ENCODE measurements at regions not wholly inside any gene's neighbourhood (a gene's known extent, or its start where the extent isn't known, plus 50 kb on each side); places are given as distances from the start of the nearest gene placed in this dataset.

GRCh38 chr15:70435369-70435768, 328.0 kb downstream of the UACA start:
- TF ChIP-seq CTCF (IDR thresholded peaks at IDR 0.05) (no peak), POLR2A (IDR thresholded peaks at IDR 0.05; ENCODE audit: low read depth) (no peak), POLR2AphosphoS5 (IDR thresholded peaks at IDR 0.05) (no peak), EP300 (IDR thresholded peaks at IDR 0.05) (no peak)
- Histone ChIP-seq H3K27ac (replicated peaks in 1 of 4) (no peak overlapping the region), H3K9me3 (no peaks in the 10 kb centered on the region), H3K36me3 (no peaks in the 10 kb centered on the region), H3K27me3 (peaks cover 0 to 6% (median 0%) of the 10 kb centered on the region in 4 donors), H3K4me1 (peaks cover 0 to 25% (median 2%) of the 10 kb centered on the region in 4 donors), H3K4me3 (no peak overlapping the region)
- no peak for DNase-seq (ENCODE audit: extremely low spot score)
- WGBS, result 83% methylated on average over 3 of the region's 3 CpGs
- intact Hi-C loops (cut with DNase I), result no loop called here

- H3K27ac ChIP-seq (replicated peaks in 1 of 4), result no peak overlapping the region
- intact Hi-C loops (cut with DNase I), result no loop called here
- H3K27me3 ChIP-seq, result peaks cover 0 to 6% (median 0%) of the 10 kb centered on the region in 4 donors
- DNase-seq (ENCODE audit: extremely low spot score), result no peak
- WGBS, result 72% methylated on average over 19 of the region's 19 CpGs
- no peaks in the 10 kb centered on the region for H3K36me3 ChIP-seq
- H3K4me1 ChIP-seq, result peaks cover 0 to 17% (median 2%) of the 10 kb centered on the region in 4 donors
- H3K9me3 ChIP-seq, result peaks cover 0 to 8% (median 3%) of the 10 kb centered on the region in 4 donors
- H3K4me3 ChIP-seq, result no peak overlapping the region
- TF ChIP-seq EP300 (IDR thresholded peaks at IDR 0.05) (no peak), CTCF (IDR thresholded peaks at IDR 0.05) (no peak), POLR2A (IDR thresholded peaks at IDR 0.05; ENCODE audit: low read depth) (no peak), POLR2AphosphoS5 (IDR thresholded peaks at IDR 0.05) (no peak)
Measured at GRCh38 chr15:70433586-70434324, 329.6 kb downstream of the UACA start.

- Histone ChIP-seq H3K36me3 (no peaks in the 10 kb centered on the region), H3K4me3 (no peak overlapping the region), H3K27ac (replicated peaks in 1 of 4) (no peak overlapping the region), H3K27me3 (peaks cover 0 to 6% (median 0%) of the 10 kb centered on the region in 4 donors), H3K4me1 (peaks cover 0 to 10% (median 2%) of the 10 kb centered on the region in 4 donors), H3K9me3 (peaks cover 0 to 8% (median 3%) of the 10 kb centered on the region in 4 donors)
- WGBS, result 66% methylated on average over 8 of the region's 8 CpGs
- intact Hi-C loops (cut with DNase I), result no loop called here
- DNase-seq (ENCODE audit: extremely low spot score), result no peak
- TF ChIP-seq CTCF (IDR thresholded peaks at IDR 0.05) (no peak), EP300 (IDR thresholded peaks at IDR 0.05) (no peak), POLR2AphosphoS5 (IDR thresholded peaks at IDR 0.05) (no peak), POLR2A (IDR thresholded peaks at IDR 0.05; ENCODE audit: low read depth) (no peak)
Measured at GRCh38 chr15:70432924-70433495, 330.3 kb downstream of the UACA start.

GRCh38 chr15:70431854-70432253, 331.5 kb downstream of the UACA start:
- Histone ChIP-seq H3K4me1 (peaks cover 0 to 10% (median 2%) of the 10 kb centered on the region in 4 donors), H3K27me3 (peaks cover 0 to 6% (median 0%) of the 10 kb centered on the region in 4 donors), H3K9me3 (peaks cover 0 to 8% (median 3%) of the 10 kb centered on the region in 4 donors), H3K27ac (replicated peaks in 1 of 4) (no peak overlapping the region), H3K36me3 (no peaks in the 10 kb centered on the region), H3K4me3 (no peak overlapping the region)
- DNase-seq (ENCODE audit: extremely low spot score), result no peak
- no peak for TF ChIP-seq POLR2A (IDR thresholded peaks at IDR 0.05; ENCODE audit: low read depth)
- no peak for TF ChIP-seq POLR2AphosphoS5 (IDR thresholded peaks at IDR 0.05)
- no peak for TF ChIP-seq CTCF (IDR thresholded peaks at IDR 0.05)
- no peak for TF ChIP-seq EP300 (IDR thresholded peaks at IDR 0.05)
- WGBS, result 38% methylated on average over 1 of the region's 4 CpGs
- intact Hi-C loops (cut with DNase I), result no loop called here
